Smooth muscle cell (in vitro differentiated cells): ENCODE measurements at regions not wholly inside any gene's neighbourhood (a gene's known extent, or its start where the extent isn't known, plus 50 kb on each side); places are given as distances from the start of the nearest gene placed in this dataset.

Source experiments
- DNase-seq: peaks from one replicate; lab custom pipeline; 2025; ENCODE audit not compliant: unreplicated experiment; lab: John Stamatoyannopoulos, UW
- H2AFZ ChIP-seq: fragments of 200-600 bp; sonication (generic); 2 replicates; pipeline ENCODE4 v1.6.0; 2016; ENCODE audit warnings: antibody characterized with exemption, low read depth, mild to moderate bottlenecking
- H3F3A ChIP-seq: fragments of 200-600 bp; sonication (generic); 2 replicates; pipeline ENCODE4 v1.6.0; 2017; ENCODE audit warnings: antibody characterized with exemption, low read depth
- H3K27ac ChIP-seq: fragments of 200-600 bp; sonication (generic); 2 replicates; pipeline ENCODE4 v1.5.1; 2016; ENCODE audit warnings: low read depth, mild to moderate bottlenecking
- H3K27me3 ChIP-seq: fragments of 200-600 bp; sonication (generic); 2 replicates; pipeline ENCODE4 v1.6.1; 2016; ENCODE audit warnings: low read depth, mild to moderate bottlenecking
- H3K36me3 ChIP-seq: fragments of 200-600 bp; sonication (generic); 2 replicates; pipeline ENCODE4 v1.5.1; 2016; ENCODE audit warnings: low read depth
- H3K4me1 ChIP-seq: fragments of 200-600 bp; sonication (generic); 2 replicates; pipeline ENCODE4 v1.5.1; 2016; ENCODE audit warnings: low read depth
- H3K4me2 ChIP-seq: fragments of 200-600 bp; sonication (generic); 2 replicates; pipeline ENCODE4 v1.6.0; 2016; ENCODE audit warnings: mild to moderate bottlenecking
- H3K4me3 ChIP-seq: fragments of 200-600 bp; sonication (generic); 2 replicates; pipeline ENCODE4 v1.5.1; 2016; ENCODE audit warnings: mild to moderate bottlenecking
- H3K79me2 ChIP-seq: fragments of 200-600 bp; sonication (generic); 2 replicates; pipeline ENCODE4 v1.6.0; 2016; ENCODE audit warnings: low read depth, mild to moderate bottlenecking
- H3K9ac ChIP-seq: fragments of 200-600 bp; sonication (generic); 2 replicates; pipeline ENCODE4 v1.6.0; 2016; ENCODE audit warnings: low read depth
- H3K9me3 ChIP-seq: fragments of 200-600 bp; sonication (generic); replicated peaks from 2 replicates; pipeline ENCODE4 v1.5.1; 2016; ENCODE audit warnings: low read depth
- H4K20me1 ChIP-seq: fragments of 200-600 bp; sonication (generic); 2 replicates; pipeline ENCODE4 v1.6.0; 2016; ENCODE audit warnings: low read depth
- WGBS: methylation state at CpG from one replicate; pipeline ENCODE4 v1.1.7; 2016; ENCODE audit warnings: low lambda C conversion rate; 5-methylcytosine and 5-hydroxymethylcytosine counted together
- TF ChIP-seq, protein P1 (sequence below): fragments of 200-600 bp; sonication (generic); IDR thresholded peaks from 2 replicates; pipeline ENCODE4 v1.5.1; 2017; ENCODE audit warnings: borderline replicate concordance, mild to moderate bottlenecking, antibody characterized with exemption; ENCODE audit not compliant: insufficient read depth, poor library complexity, severe bottlenecking

DNA sequence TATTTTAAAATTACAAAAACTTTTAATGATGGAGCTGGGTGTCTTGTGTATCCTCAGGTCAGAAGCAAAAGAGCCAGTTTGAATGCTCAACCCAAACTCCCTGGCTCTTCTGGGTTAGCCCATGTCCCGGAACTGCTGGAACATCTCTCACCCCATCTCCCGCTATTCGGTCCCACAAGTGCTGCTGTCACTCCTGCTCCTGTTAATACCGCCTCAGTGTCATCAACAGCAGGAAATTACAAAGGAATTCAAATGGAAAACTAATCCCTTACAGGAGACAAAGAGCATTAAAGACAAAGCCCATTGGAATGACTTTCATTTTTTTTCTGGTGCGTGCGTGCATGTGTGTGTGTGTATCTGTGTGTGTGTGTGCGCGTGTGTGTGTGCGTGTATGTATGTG, 112.0 kb upstream of the C7orf33 start:
- Histone ChIP-seq H3K27ac (no peak overlapping the region), H2AFZ (no peak overlapping the region), H3K27me3 (no peaks in the 10 kb centered on the region), H3K79me2 (no peaks in the 10 kb centered on the region), H3K36me3 (no peaks in the 10 kb centered on the region), H3K4me3 (no peak overlapping the region), H3K9me3 (no peaks in the 10 kb centered on the region), H3K9ac (no peak overlapping the region), H3F3A (no peaks in the 10 kb centered on the region), H3K4me1 (peaks cover 18% of the 10 kb centered on the region), H4K20me1 (no peaks in the 10 kb centered on the region), H3K4me2 (no peak overlapping the region)
- no peak for DNase-seq
- 78% methylated on average over 9 of the region's 9 CpGs for WGBS
- TF ChIP-seq, protein P1, sequence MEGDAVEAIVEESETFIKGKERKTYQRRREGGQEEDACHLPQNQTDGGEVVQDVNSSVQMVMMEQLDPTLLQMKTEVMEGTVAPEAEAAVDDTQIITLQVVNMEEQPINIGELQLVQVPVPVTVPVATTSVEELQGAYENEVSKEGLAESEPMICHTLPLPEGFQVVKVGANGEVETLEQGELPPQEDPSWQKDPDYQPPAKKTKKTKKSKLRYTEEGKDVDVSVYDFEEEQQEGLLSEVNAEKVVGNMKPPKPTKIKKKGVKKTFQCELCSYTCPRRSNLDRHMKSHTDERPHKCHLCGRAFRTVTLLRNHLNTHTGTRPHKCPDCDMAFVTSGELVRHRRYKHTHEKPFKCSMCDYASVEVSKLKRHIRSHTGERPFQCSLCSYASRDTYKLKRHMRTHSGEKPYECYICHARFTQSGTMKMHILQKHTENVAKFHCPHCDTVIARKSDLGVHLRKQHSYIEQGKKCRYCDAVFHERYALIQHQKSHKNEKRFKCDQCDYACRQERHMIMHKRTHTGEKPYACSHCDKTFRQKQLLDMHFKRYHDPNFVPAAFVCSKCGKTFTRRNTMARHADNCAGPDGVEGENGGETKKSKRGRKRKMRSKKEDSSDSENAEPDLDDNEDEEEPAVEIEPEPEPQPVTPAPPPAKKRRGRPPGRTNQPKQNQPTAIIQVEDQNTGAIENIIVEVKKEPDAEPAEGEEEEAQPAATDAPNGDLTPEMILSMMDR = no peak

- H3K27me3 ChIP-seq = no peaks in the 10 kb centered on the region
- no peak for DNase-seq
- peaks cover 9% of the 10 kb centered on the region for H3K4me1 ChIP-seq
- H3K9me3 ChIP-seq = no peaks in the 10 kb centered on the region
- H4K20me1 ChIP-seq = no peaks in the 10 kb centered on the region
- no peak overlapping the region for H2AFZ ChIP-seq
- no peak overlapping the region for H3K9ac ChIP-seq
- H3K27ac ChIP-seq = no peak overlapping the region
- no peaks in the 10 kb centered on the region for H3K79me2 ChIP-seq
- H3K4me3 ChIP-seq = no peak overlapping the region
- no peaks in the 10 kb centered on the region for H3F3A ChIP-seq
- TF ChIP-seq, protein P1 = no peak
- no peaks in the 10 kb centered on the region for H3K36me3 ChIP-seq
- no peak overlapping the region for H3K4me2 ChIP-seq
- 88% methylated on average over 5 of the region's 5 CpGs for WGBS
Measured at GRCh38 chr7:148480479-148481146, 110.0 kb upstream of the C7orf33 start.

DNA sequence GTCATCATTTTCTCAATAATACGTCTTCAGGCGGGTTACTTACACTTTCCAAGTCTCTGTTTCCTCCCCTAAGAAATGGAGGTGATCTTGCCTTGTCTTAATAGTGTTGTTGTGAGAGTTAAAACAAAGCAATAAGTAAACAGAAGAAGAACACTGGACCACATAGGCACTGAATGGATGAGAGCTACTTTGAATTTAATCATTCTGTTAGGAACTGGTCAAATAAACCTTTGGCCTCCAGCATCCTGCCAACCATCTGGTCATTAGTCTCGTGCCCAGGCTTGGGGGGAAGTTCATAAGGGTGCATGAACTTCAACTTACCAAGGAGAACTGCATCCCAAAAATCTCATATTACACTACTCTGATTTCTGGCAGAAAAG, 109.4 kb upstream of the C7orf33 start:
- Histone ChIP-seq H3F3A (no peaks in the 10 kb centered on the region), H3K27me3 (no peaks in the 10 kb centered on the region), H3K27ac (no peak overlapping the region), H3K9ac (no peak overlapping the region), H3K79me2 (no peaks in the 10 kb centered on the region), H2AFZ (no peak overlapping the region), H3K4me1 (peaks cover 9% of the 10 kb centered on the region), H3K9me3 (no peaks in the 10 kb centered on the region), H3K36me3 (no peaks in the 10 kb centered on the region), H4K20me1 (no peaks in the 10 kb centered on the region), H3K4me2 (no peak overlapping the region), H3K4me3 (no peak overlapping the region)
- DNase-seq = no peak
- TF ChIP-seq, protein P1 = no peak
- 93% methylated on average over 3 of the region's 3 CpGs for WGBS

DNA sequence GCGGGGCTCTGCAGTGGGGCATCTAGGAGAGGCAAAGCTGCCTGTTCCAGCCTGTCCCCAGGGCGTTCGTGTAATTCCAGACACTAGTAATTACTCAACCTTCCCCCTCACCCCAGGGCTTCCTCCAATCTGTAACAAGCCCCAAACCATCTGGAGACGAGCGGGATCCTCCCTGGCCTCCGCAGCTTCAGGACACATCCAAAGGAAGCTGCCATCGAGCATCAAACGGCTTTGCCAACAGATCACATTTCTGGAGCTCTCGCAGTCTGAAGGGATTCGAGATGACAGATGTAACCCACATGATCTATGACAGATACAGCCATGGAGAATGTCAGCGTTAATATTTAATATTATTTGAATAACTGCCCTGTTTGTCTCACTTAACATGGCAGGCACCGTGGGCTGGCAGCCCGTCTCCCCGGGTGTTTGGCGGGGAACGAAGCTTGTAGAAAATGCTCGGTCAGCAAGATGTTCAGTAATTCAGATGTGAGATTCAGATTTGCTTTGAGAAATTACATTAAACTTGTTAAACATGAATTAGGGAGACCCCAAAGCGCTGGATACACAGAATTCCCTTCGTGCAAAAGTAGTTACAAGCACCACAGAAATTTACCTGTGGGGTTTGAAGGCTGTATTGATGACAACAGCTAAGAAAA, 108.5 kb upstream of the C7orf33 start:
- TF ChIP-seq, protein P1 = no peak
- H4K20me1 ChIP-seq = no peaks in the 10 kb centered on the region

More for the DNA sequence above, 108.5 kb upstream of the C7orf33 start:
- no peaks in the 10 kb centered on the region for H3F3A ChIP-seq
- no peak overlapping the region for H2AFZ ChIP-seq
- no peak overlapping the region for H3K9ac ChIP-seq
- 72% methylated on average over 19 of the region's 19 CpGs for WGBS
- H3K27me3 ChIP-seq = no peaks in the 10 kb centered on the region
- no peak overlapping the region for H3K27ac ChIP-seq
- no peak overlapping the region for H3K4me2 ChIP-seq
- no peaks in the 10 kb centered on the region for H3K9me3 ChIP-seq
- H3K4me1 ChIP-seq = peaks cover 9% of the 10 kb centered on the region
- DNase-seq = no peak
- no peak overlapping the region for H3K4me3 ChIP-seq
- no peaks in the 10 kb centered on the region for H3K79me2 ChIP-seq
- no peaks in the 10 kb centered on the region for H3K36me3 ChIP-seq
